GM21360 (cell line): ENCODE measurements at regions not wholly inside any gene's neighbourhood (a gene's known extent, or its start where the extent isn't known, plus 50 kb on each side); places are given as distances from the start of the nearest gene placed in this dataset.

Experiments
- ATAC-seq: cut with Tn5 transposase; IDR thresholded peaks from one replicate; pipeline ENCODE4 v1.9.1; 2021; ENCODE audit warnings: mild to moderate bottlenecking, moderate library complexity; ENCODE audit not compliant: unreplicated experiment

DNA sequence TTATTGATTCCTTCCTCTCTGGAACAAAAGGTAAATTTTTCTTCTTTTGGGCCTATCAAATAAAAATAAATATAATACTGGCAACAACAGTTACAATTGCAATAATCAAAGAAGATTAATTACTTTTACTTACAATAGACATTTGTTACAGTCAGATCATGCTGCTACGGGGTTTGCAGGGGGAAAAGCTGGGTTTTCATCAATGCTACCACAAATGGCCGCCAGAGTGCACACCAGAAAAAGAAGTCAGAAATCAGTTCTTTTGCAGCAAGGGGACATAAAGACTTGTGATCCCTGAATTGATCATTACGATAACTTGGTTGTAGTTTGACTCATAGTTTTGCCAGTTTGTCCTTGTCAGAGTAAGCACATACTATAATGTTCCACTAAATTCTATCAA lies 714.5 kb upstream of the EYS start:
- no peak for ATAC-seq

DNA sequence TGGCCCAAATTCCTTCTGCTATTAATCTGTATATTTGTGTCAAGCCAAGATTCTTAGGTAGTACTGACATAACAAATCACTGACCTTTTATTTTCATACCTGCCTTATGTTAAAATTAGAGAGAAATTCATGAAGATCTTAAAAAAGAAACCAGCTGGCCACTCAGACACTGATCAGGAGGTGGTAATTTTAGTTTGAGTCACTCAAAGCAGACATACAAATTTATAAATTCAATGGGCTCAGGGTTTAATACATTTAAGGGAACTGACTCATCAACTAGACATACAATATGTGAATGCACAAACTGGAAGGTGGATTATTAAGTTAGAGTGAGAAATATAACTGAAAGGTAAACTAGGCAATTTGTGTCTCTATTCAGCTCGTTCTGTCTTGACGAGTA lies 711.9 kb upstream of the EYS start:
- ATAC-seq: no peak

DNA sequence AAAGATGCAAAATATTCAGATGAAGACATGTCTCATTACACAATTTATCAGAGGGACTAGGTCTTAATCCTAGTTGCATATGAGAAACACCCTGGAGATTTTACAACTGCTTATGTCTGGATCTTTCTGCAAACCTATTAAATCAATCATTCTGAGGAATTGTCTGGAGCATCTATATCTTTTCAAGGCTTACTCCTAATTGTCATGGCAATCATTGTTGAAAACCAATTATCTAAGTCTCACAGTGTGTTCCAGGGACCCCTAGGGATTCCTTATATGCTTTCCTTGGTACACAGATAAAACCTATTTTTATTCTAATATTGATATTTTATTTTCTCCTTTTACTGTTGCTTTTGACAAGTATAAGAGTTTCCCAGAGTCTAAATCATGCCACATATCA lies 696.9 kb upstream of the EYS start:
- ATAC-seq: no peak

DNA sequence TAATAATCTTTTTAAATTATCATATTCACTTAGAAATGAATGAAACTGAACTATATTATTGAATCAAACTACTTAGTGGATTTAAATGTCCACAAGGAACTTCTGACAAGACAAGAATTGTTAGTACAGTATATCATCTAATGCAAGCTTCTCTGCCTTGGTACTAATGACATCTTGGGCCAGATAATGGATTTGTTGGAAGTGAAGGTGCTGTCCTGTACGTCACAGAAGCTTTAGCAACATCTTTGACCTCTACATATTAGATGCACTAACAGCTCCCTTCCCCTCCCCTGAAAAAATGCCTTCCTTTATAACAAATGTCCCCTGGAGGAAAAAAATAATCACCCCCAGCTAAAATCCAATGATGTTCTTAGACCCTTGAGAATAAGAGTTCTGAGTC lies 695.8 kb upstream of the EYS start:
- no peak for ATAC-seq

DNA sequence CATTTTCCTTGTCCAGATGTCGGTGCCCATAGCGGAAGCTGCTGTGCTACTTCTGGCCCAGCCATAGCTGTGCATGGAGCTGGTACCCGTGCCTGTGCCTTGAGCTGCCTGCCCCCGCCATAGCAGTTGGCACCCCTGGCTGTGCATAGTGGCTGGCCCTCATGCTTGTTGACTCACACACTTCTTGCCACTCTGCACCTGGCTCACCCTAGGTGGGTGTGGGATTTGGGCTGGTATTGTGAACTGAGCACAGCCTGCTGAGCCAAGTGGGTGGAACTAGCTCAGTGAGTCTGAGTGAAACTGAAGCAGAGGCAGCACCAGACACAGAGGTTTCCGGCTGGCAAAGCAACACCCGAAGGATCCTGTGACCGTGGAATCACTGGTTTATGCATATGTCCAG lies 689.5 kb upstream of the EYS start:
- no peak for ATAC-seq

DNA sequence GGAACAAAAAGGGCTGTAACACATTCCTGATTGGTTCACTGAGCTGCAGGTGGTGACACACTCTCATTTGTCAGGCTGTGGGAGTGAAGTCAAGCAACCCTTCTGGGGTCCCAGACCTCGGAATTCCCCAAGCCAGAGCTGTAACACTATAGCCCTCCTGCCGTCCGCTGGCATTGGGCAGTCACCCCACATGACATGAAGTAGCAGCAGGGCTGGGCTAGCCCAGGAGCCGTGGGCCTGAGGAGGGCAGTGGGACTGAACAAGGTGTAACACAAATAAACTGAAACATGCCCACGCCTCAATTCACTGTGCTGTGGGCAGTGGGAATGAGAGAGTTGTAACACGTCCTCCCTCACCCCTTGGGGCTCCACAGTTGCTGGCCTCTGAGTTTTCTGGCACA lies 689.1 kb upstream of the EYS start:
- no peak for ATAC-seq

DNA sequence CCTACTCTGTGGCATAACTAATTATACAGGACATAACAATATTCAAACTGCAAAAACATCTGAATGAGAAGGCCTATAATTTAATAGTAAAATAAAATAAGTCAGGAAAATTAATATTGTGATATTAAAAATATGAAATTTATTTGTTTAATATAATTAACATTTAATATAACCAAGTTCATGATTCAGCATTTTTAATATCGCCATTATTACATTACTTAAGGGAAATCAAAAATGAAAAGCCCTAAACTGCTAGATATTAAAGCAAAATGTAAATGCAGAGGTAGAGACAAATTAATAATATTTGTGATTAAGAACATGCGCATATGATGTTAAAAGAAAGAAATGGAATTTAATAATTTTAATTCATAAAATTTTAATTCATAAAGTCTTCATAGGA lies 683.4 kb upstream of the EYS start:
- ATAC-seq: no peak

DNA sequence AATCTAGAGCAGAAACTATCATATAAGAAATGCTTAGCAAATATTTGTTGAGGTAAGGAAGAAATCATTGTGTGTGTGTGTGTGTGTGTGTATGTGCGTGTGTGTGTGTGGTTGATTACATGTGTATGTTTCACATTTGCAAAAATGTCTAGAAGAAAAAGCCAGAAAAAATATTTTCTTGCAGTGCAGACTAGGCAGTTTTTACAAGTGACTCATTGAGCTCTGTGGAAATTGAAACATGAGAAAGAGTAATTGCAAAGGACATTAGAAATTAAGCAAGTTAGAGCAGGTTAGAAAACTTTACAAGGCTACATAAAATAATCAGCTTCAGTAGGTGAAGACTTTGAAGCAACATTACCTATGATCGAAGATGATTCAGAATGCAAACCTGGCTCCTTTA lies 669.0 kb upstream of the EYS start:
- no peak for ATAC-seq

DNA sequence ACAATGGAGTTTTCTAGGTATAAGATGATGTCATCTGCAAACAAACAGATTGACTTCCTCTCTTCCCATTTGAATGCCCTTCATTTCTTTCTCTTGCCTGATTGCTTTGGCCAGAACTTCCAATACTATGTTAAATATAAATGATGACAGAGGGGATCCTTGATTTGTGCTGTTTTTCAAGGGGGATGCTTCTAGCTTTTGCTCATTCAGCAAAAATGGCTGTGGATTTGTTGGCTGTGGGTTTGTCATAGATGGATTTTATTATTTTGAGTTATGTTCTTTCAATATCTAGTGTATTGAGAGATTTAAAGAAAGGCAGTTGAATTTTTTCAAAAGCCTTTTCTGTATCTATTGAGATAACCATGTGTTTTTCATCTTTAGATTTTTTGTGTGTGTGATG lies 662.4 kb upstream of the EYS start:
- ATAC-seq: no peak

DNA sequence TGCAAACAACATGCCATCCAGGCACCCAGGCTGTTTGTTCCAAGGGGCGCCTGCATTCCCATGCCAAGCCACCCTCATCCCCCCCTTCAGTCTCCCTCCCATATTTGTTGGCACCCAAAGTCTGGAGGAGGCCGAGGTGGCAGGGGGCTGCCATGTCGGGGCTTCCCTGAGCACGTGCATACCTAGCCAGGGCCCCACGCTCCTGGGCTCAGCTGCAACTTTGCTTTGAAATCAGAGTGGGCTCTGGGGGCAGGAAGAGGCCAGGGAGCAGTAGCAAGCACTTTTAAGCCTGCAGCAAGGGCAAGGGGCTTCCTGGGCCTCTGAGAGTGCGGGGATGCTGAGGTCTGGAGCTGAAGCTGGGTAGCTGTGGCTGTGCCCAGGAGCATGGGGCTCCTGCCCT lies 655.9 kb upstream of the EYS start:
- ATAC-seq: no peak

DNA sequence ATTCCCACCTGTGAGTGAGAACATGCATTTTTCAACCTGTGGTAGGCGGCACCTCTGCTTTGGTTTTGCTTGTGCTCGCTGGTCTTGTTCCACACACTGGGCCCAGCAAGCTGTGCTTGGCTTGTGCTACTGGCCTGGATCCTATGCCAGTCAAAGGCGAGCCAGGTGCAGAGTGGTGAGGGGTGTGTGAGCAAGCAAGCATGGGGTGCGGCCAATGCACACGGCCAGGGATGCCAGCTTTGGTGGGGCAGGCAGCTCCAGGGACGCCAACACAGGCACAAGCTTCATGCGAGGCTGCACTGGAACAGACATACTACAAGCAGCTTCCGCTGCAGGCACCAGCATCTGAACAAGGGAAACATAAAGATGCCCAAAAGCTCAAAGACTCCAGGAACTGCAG lies 654.9 kb upstream of the EYS start:
- ATAC-seq: no peak

DNA sequence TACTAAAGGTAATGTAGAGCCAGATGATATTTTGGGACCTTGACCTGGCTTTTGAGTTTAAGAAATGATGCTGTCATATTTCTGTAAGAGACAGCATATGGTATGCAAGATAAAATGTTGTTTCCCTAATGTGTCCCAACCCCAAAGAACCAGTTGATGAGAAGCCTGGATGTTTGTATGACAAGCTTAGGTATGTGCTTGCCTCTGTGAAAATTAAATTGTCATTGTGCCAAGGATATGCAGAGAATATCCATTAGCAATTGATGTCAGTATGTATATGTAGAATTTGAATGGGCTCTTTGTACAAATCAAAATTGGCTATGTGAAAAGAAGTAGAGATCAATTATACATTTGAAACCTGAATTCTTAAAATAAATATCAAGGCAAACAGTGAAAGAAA lies 650.8 kb upstream of the EYS start:
- ATAC-seq: no peak

DNA sequence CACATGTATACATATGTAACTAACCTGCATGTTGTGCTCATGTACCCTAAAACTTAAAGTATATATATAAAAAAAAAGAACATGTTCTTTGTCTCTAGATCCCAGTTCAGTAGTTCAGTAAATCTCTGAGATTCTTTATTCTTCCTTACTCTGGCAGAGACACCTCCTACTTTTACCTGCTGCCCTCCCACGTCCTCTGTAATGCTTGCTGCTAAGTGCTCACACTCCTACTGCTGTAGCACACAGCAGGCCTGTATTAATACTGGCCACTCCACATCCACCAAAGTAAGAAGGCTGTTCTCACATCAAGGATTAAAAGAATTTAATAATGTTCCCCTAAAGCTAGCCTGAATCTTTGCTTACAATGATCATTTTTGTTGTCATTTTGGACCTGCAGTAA lies 648.4 kb upstream of the EYS start:
- ATAC-seq: no peak

DNA sequence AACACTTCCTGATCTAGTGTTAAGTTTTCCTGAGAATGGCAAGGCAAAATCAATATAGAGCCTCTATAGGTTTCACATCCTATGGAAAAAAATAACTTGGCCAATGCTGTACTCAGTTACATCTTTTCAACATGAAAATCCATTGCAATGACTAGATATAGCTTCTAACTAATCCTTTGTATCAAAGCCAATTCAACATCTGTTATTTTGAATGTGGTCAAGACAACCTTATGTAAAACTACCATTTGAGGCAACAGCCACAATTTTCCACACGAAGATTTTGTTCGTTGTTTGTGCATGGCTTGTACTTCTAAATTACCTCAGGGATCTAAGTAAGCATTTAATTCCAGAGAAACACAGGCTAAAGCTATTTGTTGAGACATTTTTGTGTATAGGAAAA lies 637.8 kb upstream of the EYS start:
- no peak for ATAC-seq

DNA sequence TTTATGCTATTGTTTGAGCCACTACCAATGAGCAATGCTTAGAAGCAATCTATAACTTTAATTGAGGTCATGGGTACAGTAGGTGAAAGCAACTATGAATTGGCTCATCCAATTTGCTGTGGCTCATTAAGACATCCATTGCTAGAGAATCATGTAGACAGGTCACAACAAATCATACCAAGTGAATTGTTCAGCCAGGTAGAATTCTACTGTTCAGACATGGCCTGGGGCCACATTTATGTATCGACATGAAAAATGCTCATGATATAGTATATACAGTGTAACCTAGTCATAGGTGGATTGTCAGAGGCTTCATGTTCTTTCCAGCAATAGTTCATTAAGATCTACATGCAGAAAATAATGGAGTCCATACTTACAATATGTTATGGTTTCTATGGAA lies 633.7 kb upstream of the EYS start:
- no peak for ATAC-seq

DNA sequence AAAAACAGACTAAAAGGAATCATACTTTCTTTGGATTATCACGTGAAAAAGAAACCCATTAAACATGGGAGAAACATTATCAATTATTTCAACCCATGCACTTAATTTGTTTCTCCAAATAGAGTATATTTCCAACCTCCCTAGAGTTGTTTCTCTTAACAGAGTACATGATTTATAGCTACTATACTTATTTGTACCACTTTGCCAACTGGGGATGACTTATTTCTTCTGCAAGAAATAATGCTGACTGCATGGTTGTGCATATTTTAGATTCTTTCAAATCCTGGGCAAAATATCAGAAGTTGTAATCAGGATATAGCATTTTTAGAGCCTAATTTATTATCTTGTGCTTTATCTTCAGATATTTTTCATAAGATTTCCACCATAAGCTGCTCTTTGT lies 629.1 kb upstream of the EYS start:
- ATAC-seq: no peak

DNA sequence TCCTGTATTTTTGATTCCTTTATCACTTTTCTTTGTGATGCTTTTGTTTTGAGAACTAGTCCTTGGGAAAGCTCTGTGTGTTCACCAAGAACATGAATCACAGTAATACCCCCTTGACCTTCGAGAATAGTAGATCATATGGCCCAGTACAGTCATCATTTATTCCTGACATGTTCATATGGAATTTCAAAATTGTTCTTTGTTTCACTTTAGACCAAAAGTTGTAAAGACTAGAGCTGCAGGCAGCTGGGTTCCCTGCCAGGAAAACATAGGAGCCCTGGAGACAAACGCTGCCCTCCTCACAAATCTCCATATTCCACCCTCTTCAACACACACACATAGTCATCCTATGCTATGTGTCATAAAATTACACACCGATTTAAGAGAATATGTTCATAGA lies 621.2 kb upstream of the EYS start:
- ATAC-seq: no peak

DNA sequence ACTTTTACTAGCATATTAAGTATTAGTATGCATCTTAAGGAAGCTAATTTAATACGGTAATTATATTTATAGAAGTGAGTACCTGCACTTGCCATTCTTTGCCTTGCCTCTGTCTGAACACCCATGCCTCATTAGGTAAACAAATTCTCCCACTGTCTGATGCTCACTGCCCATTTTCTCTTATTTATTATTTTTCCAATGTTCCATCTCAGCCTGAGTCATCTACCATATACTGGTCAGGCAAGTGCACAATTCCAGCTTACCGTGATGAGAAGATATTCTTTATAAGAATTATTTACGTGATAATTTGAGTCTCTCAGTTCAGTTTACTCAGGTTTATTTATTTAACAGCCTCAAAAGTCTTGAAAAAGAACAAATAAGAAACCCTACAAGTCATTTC lies 619.2 kb upstream of the EYS start:
- ATAC-seq: no peak

DNA sequence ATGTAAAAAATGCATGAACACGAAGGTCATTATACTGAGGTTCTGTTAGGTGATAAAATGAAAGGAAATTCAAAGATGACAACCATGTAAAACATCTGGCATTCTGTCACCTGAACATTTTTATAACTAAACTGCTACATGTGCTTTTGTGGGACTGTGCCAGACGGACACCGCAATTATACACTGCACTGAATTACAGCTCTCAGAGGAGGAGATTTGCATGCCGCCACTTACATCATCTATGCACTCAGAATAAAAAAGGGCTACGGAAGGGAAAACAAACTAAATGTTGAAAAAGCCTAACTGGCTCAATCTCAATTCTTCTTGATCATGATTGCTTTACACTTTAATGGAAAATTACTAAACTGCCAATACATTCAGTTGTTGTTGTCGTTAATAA lies 614.0 kb upstream of the EYS start:
- ATAC-seq: no peak

DNA sequence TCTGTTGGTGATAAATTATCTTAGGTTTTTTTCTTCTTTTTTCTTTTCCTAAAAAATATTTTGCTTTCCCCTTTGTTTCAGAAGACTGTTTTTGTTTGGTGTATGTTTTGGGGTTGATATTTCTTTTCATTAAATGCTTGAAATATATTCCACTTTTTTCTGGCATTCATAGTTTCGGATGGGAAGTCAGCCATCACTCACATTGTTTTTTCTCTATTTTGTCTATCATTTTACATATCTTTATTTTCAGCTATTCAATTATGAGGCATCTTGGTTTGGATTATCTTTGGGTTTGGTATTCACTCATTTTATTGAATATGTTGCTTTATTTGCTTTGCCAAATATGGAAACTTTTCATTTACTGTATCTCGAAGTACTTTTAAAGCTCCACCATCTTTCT lies 600.5 kb upstream of the EYS start:
- no peak for ATAC-seq

DNA sequence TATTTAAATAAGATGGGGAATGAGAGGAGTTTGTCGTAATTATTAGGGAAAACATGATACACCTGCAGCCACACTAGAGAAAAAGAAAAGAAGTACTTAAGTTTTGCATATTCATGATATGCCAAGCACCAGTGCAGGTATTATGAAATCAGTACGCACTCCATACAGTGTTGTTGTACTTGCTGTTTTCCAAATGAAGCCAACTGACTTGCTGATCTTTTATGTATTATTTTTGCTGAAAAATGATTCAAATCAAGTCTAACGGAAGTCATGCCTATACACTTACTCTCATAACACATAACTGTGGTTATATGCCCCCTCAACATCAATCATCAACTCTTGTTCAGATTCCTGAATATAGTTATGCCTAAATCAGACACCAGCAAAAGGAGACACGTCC lies 584.9 kb upstream of the EYS start:
- no peak for ATAC-seq

DNA sequence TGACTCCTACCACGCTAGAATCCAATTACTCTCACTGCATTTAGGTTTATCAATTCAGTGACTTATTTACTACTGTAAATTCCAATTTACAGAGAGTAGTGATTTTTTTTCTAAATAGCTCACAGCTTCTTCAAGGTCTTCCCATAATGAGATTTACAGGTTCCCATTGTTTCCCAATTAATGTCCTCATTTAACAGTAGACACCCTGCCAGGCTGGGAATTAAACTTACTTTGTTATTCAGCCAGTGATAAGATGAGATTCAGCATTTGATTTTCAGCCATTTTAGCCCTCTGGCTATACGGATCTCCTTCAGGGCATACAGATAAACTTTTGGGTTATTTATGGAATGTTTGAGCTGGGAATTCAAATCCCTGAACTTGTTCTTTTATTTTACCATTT lies 582.9 kb upstream of the EYS start:
- no peak for ATAC-seq

DNA sequence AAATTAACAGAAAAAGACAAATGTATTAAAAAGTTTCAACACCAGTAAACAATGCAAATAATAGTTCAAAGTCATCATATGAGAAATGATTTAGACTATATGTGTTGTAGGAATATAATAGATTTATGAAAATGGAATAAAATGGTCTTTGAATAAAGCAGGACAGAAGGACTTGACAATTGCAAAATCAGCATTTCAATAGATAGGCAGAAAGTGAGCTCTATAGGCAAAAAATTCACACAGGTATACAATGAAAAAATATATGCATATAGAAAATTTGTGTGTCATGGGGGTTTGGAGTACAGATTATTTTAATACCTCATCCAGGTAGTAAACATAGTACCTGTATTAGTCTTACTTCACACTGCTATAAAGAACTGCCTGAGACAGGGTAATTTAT lies 571.1 kb upstream of the EYS start:
- no peak for ATAC-seq

DNA sequence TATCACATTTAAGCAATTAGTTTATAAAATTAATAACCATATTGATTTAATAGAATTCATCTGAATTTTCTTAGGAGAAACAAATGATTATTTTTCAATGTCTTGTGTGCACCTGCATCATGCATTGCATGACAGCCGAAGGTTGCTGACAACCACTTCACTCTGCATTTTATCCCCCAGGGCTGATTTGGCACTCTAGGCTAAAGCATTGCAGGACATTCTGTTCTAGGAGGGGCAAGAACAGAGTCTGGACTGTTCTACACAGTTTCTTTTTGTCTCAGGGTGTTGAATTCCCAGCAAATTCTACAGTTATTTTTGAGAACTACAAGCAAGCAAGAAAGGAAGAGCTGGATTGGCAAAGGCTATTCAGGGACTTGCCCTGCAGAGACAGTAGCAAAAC lies 570.4 kb upstream of the EYS start:
- ATAC-seq: no peak
